D721Med (cell line): ENCODE measurements at regions not wholly inside any gene's neighbourhood (a gene's known extent, or its start where the extent isn't known, plus 50 kb on each side); places are given as distances from the start of the nearest gene placed in this dataset.
"Not testable (repeated sequence)": the region's sequence is repeated elsewhere in the genome, so short reads cannot be mapped to it uniquely, and the experiment has no call there.

Experiments
- DNase-seq: peaks from one replicate; pipeline ENCODE4 v3.0.0; 2011; ENCODE audit warnings: low spot score; ENCODE audit not compliant: insufficient read length
- FAIRE-seq: peaks from 2 replicates; lab custom pipeline; 2011; peaks lifted over from hg19 to GRCh38; lab: Jason Lieb, UNC
- TF ChIP-seq, protein P1 (sequence below): IDR thresholded peaks from 2 replicates; pipeline ENCODE4 v1.5.1; 2012; ENCODE audit warnings: mild to moderate bottlenecking, control low read depth; ENCODE audit not compliant: insufficient read depth; ENCODE audit errors: missing control alignments

DNA sequence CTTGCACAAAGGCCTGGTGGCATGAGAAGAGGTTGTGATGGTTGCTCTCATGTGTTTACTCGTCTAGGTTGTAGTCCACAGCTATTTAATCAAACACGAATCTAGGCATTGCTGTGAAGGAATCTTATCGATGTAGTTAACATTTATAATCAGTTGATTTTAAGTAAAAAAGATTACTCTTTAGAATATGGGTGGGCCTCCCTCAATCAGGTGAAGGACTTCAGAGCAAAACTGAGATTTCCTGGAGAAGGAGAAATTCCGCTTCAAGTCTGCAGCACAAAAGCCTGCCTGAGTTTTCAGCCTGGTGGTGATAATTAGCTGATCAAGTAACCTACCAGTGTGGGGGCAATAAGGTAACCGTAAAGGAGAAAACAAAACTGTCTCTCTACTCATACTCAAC lies 523.6 kb downstream of the GRIN2A start:
- DNase-seq (no peak), FAIRE-seq (no peak)
- TF ChIP-seq, protein P1, sequence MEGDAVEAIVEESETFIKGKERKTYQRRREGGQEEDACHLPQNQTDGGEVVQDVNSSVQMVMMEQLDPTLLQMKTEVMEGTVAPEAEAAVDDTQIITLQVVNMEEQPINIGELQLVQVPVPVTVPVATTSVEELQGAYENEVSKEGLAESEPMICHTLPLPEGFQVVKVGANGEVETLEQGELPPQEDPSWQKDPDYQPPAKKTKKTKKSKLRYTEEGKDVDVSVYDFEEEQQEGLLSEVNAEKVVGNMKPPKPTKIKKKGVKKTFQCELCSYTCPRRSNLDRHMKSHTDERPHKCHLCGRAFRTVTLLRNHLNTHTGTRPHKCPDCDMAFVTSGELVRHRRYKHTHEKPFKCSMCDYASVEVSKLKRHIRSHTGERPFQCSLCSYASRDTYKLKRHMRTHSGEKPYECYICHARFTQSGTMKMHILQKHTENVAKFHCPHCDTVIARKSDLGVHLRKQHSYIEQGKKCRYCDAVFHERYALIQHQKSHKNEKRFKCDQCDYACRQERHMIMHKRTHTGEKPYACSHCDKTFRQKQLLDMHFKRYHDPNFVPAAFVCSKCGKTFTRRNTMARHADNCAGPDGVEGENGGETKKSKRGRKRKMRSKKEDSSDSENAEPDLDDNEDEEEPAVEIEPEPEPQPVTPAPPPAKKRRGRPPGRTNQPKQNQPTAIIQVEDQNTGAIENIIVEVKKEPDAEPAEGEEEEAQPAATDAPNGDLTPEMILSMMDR, result no peak

GRCh38 chr16:9660898-9661297 lies 521.3 kb downstream of the GRIN2A start:
- TF ChIP-seq, protein P1, result no peak
- FAIRE-seq, result no peak
- DNase-seq, result no peak

- TF ChIP-seq, protein P1, result no peak
- FAIRE-seq, result no peak
- DNase-seq, result no peak
These were observed 520.8 kb downstream of the GRIN2A start for GRCh38 chr16:9661336-9662017.

- no peak for FAIRE-seq
- DNase-seq, result no peak
- TF ChIP-seq, protein P1, result no peak
These were observed 518.6 kb downstream of the GRIN2A start for GRCh38 chr16:9663588-9663987.

GRCh38 chr16:9665851-9666271 lies 516.4 kb downstream of the GRIN2A start:
- DNase-seq, result no peak
- FAIRE-seq, result no peak
- TF ChIP-seq, protein P1, result no peak

DNA sequence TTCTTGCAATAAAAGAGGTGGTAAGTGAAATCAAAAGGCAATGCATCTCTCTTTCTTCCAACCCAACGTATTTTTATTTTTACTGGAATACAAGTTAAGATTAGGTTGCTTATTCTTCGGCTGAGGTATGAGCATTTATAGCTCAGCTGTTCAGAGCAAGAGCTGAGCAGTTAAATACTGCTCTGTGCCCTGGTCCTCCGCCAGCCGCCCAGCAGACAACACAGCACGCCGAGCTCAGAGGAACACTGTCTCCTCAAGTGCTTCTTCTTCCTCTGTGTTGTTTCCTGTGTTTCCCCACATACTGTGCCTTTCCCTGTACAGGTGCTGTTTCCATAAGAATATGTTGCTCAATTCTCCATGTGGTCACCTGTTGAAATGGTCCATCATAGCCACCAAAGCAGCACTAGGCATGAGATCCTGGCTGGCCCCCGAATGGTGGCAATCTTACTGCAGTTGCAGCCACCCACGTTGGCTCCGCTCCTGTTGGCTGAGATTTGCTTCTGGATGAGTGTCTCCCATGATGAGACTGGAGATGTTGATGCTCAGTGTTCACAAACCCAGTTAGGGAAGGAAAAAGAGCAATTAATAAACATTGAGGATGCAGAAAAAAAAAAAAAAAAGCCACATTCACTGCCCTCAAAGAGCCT lies 515.3 kb downstream of the GRIN2A start:
- no peak for FAIRE-seq
- TF ChIP-seq, protein P1, result no peak
- DNase-seq, result no peak

GRCh38 chr16:9670033-9670432 lies 512.2 kb downstream of the GRIN2A start:
- TF ChIP-seq, protein P1, result no peak
- no peak for DNase-seq
- no peak for FAIRE-seq

DNA sequence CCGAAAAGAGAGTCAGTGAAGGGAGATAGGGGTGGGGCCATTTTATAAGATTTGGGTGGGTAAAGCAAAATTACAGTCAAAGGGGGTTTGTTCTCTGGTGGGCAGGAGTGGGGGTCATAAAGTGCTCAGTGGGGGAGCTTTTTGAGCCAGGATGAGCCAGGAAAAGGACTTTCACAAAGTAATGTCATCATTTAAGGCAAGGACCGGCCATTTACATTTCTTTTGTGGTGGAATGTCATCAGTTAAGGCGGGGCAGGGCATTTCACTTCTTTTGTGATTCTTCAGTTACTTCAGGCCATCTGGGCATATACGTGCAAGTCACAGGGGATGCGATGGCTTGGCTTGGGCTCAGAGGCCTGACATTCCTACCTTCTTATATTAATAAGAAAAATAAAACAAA lies 511.6 kb downstream of the GRIN2A start:
- not testable (repeated sequence) for FAIRE-seq, DNase-seq

DNA sequence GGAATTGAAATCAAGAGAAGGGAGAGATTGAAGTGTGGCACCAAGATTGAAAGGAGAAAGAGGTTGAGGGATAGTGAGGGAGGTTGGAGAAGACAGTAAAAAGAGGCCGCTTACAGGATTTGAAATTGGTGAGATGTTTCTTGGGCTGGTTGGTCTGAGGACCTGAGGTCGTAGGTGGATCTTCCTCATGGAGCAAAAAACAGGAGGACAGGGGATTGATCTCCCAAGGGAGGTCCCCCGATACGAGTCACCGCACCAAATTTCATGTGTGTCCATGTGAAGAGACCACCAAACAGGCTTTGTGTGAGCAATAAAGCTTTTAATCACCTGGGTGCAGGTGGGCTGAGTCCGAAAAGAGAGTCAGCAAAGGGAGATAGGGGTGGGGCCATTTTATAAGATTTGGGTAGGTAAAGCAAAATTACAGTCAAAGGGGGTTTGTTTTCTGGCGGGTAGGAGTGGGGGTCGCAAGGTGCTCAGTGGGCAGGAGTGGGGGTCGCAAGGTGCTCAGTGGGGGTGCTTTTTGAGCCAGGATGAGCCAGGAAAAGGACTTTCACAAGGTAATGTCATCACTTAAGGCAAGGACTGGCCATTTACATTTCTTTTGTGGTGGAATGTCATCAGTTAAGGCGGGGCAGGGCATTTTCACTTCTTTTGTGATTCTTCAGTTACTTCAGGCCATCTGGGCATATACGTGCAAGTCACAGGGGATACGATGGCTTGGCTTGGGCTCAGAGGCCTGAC lies 505.5 kb downstream of the GRIN2A start:
- not testable (repeated sequence) for FAIRE-seq

More for the DNA sequence above, 505.5 kb downstream of the GRIN2A start:
- not testable (repeated sequence) for DNase-seq
